ENCODE measurements at regions not wholly inside any gene's neighbourhood (a gene's known extent, or its start where the extent isn't known, plus 50 kb on each side); places are given as distances from the start of the nearest gene placed in this dataset.

GRCh38 chr5:175591293-175591692 lies 66.6 kb upstream of the HRH2 start:
- Histone ChIP-seq H3K4me2 (ENCODE audit: extremely low read depth, insufficient read depth, low read length) (no peak overlapping the region), H3K27ac (ENCODE audit: insufficient read depth, low read length) (no peak overlapping the region), H3K27me3 (ENCODE audit: control insufficient read depth, insufficient read depth, low read length) (no peaks in the 10 kb centered on the region), H4K20me1 (ENCODE audit: control insufficient read depth, extremely low read depth, insufficient read depth, low read length) (no peaks in the 10 kb centered on the region), H3K79me2 (ENCODE audit: control insufficient read depth, insufficient read depth, low read length) (no peaks in the 10 kb centered on the region), H3K36me3 (ENCODE audit: control insufficient read depth, insufficient read depth, low read length) (no peaks in the 10 kb centered on the region), H2AFZ (ENCODE audit: low read length) (no peak overlapping the region), H3K9me3 (ENCODE audit: control insufficient read depth, insufficient read depth, low read depth, low read length) (no peaks in the 10 kb centered on the region), H3K4me3 (replicated peaks in 1 of 4; ENCODE audit: control extremely low read depth in 1 of 4, insufficient read depth in 1 of 4, low read depth in 3 of 4, low read length in 4 of 4) (no peak overlapping the region), H3K9ac (ENCODE audit: insufficient read depth, low read length) (no peak overlapping the region), H3K4me1 (ENCODE audit: control insufficient read depth, extremely low read depth, insufficient read depth, low read length) (no peaks in the 10 kb centered on the region)
- no peak for TF ChIP-seq EZH2 (IDR thresholded peaks at IDR 0.05; ENCODE audit: low read length, missing control alignments)
- TF ChIP-seq, protein P1, sequence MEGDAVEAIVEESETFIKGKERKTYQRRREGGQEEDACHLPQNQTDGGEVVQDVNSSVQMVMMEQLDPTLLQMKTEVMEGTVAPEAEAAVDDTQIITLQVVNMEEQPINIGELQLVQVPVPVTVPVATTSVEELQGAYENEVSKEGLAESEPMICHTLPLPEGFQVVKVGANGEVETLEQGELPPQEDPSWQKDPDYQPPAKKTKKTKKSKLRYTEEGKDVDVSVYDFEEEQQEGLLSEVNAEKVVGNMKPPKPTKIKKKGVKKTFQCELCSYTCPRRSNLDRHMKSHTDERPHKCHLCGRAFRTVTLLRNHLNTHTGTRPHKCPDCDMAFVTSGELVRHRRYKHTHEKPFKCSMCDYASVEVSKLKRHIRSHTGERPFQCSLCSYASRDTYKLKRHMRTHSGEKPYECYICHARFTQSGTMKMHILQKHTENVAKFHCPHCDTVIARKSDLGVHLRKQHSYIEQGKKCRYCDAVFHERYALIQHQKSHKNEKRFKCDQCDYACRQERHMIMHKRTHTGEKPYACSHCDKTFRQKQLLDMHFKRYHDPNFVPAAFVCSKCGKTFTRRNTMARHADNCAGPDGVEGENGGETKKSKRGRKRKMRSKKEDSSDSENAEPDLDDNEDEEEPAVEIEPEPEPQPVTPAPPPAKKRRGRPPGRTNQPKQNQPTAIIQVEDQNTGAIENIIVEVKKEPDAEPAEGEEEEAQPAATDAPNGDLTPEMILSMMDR (conservative IDR thresholded peaks at IDR 0.05 in 1 of 2, IDR thresholded peaks at IDR 0.05 in 1 of 2; ENCODE audit: low read depth in 1 of 2, low read length in 2 of 2): no peak
- no peak for DNase-seq (ENCODE audit: low read depth in 2 of 2)

- Histone ChIP-seq H2AFZ (ENCODE audit: low read length) (no peak overlapping the region), H3K79me2 (ENCODE audit: control insufficient read depth, insufficient read depth, low read length) (no peaks in the 10 kb centered on the region), H3K9ac (ENCODE audit: insufficient read depth, low read length) (no peak overlapping the region), H3K27ac (ENCODE audit: insufficient read depth, low read length) (no peak overlapping the region), H4K20me1 (ENCODE audit: control insufficient read depth, extremely low read depth, insufficient read depth, low read length) (no peaks in the 10 kb centered on the region), H3K4me2 (ENCODE audit: extremely low read depth, insufficient read depth, low read length) (no peak overlapping the region), H3K9me3 (ENCODE audit: control insufficient read depth, insufficient read depth, low read depth, low read length) (no peaks in the 10 kb centered on the region), H3K36me3 (ENCODE audit: control insufficient read depth, insufficient read depth, low read length) (no peaks in the 10 kb centered on the region), H3K27me3 (ENCODE audit: control insufficient read depth, insufficient read depth, low read length) (no peaks in the 10 kb centered on the region), H3K4me1 (ENCODE audit: control insufficient read depth, extremely low read depth, insufficient read depth, low read length) (no peaks in the 10 kb centered on the region), H3K4me3 (replicated peaks in 1 of 4; ENCODE audit: control extremely low read depth in 1 of 4, insufficient read depth in 1 of 4, low read depth in 3 of 4, low read length in 4 of 4) (no peak overlapping the region)
- DNase-seq (ENCODE audit: low read depth in 2 of 2): no peak
- TF ChIP-seq, protein P1 (conservative IDR thresholded peaks at IDR 0.05 in 1 of 2, IDR thresholded peaks at IDR 0.05 in 1 of 2; ENCODE audit: low read depth in 1 of 2, low read length in 2 of 2): no peak
- TF ChIP-seq EZH2 (IDR thresholded peaks at IDR 0.05; ENCODE audit: low read length, missing control alignments): no peak
These were observed 64.1 kb upstream of the HRH2 start for GRCh38 chr5:175593794-175594193.

- Histone ChIP-seq H4K20me1 (ENCODE audit: control insufficient read depth, extremely low read depth, insufficient read depth, low read length) (no peaks in the 10 kb centered on the region), H3K4me3 (replicated peaks in 1 of 4; ENCODE audit: control extremely low read depth in 1 of 4, insufficient read depth in 1 of 4, low read depth in 3 of 4, low read length in 4 of 4) (no peak overlapping the region), H3K9me3 (ENCODE audit: control insufficient read depth, insufficient read depth, low read depth, low read length) (no peaks in the 10 kb centered on the region), H2AFZ (ENCODE audit: low read length) (no peak overlapping the region), H3K4me1 (ENCODE audit: control insufficient read depth, extremely low read depth, insufficient read depth, low read length) (no peaks in the 10 kb centered on the region), H3K79me2 (ENCODE audit: control insufficient read depth, insufficient read depth, low read length) (no peaks in the 10 kb centered on the region), H3K9ac (ENCODE audit: insufficient read depth, low read length) (no peak overlapping the region), H3K4me2 (ENCODE audit: extremely low read depth, insufficient read depth, low read length) (no peak overlapping the region), H3K36me3 (ENCODE audit: control insufficient read depth, insufficient read depth, low read length) (no peaks in the 10 kb centered on the region), H3K27ac (ENCODE audit: insufficient read depth, low read length) (no peak overlapping the region), H3K27me3 (ENCODE audit: control insufficient read depth, insufficient read depth, low read length) (no peaks in the 10 kb centered on the region)
- DNase-seq (ENCODE audit: low read depth in 2 of 2): no peak
- no peak for TF ChIP-seq EZH2 (IDR thresholded peaks at IDR 0.05; ENCODE audit: low read length, missing control alignments)
- TF ChIP-seq, protein P1 (conservative IDR thresholded peaks at IDR 0.05 in 1 of 2, IDR thresholded peaks at IDR 0.05 in 1 of 2; ENCODE audit: low read depth in 1 of 2, low read length in 2 of 2): no peak
These were observed 62.0 kb upstream of the HRH2 start for GRCh38 chr5:175595905-175596304.
